Activated T-cell treated with anti-CD3 and anti-CD28 coated beads for 1 hour (primary cell): ENCODE measurements at regions not wholly inside any gene's neighbourhood (a gene's known extent, or its start where the extent isn't known, plus 50 kb on each side); places are given as distances from the start of the nearest gene placed in this dataset.

Experiments used
- DNase-seq: peaks from one replicate; pipeline ENCODE4 v3.0.0-alpha.2; 2020; ENCODE audit warnings: low read depth

- no peak for DNase-seq
Measured at GRCh38 chr14:99064262-99064954, 207.6 kb downstream of the BCL11B start.

- no peak for DNase-seq
Measured at GRCh38 chr14:99065551-99065950, 206.4 kb downstream of the BCL11B start.

GRCh38 chr14:99066378-99066777 lies 205.6 kb downstream of the BCL11B start:
- DNase-seq = no peak

- no peak for DNase-seq
Measured at GRCh38 chr14:99067141-99067920, 204.7 kb downstream of the BCL11B start.

- DNase-seq = no peak
Measured at GRCh38 chr14:99067927-99068326, 204.1 kb downstream of the BCL11B start.

DNA sequence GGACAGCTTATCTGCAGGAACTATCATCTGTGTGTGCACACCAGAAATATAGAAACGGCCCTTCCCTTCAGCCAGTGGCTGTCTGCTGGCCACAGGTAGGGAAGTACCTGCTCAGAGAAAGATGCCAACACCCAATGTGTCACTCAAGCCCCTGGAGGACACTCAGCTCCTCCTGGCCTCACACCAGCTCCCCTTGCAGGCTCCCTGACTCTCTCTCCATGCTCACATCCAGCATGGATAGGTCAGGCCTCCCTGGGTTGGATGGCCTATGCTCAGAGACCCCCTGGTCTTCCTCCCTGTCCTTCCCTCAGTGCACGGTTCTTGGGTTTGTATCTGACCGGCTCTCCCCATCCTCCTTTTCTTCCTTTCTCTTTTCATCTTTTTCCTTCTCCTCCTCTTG lies 202.1 kb downstream of the BCL11B start:
- DNase-seq = no peak

GRCh38 chr14:99072433-99072832 lies 199.6 kb downstream of the BCL11B start:
- DNase-seq = no peak

DNA sequence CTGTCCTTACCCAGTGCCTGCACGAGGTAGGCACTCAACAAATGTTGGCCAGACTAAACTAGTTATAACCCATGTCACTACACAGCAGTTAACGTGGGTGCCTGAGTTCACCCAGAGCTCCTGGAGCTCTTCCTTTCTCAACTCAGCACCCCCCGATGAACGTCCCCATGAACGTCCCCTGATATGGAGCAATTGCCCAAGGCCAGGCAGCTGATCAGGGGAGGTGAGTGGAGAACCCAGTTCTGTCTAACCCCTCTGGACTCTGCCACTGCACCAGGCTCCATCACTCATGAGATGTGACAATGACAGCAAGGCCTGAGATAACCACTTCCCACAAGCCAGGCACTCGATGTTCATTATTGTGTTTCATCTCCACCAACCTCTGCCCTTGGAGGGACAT lies 199.0 kb downstream of the BCL11B start:
- no peak for DNase-seq

GRCh38 chr14:99073431-99073830 lies 198.6 kb downstream of the BCL11B start:
- DNase-seq = no peak

- no peak for DNase-seq
Measured at GRCh38 chr14:99075061-99075460, 196.9 kb downstream of the BCL11B start.

GRCh38 chr14:99075771-99076375 lies 196.1 kb downstream of the BCL11B start:
- no peak for DNase-seq

DNA sequence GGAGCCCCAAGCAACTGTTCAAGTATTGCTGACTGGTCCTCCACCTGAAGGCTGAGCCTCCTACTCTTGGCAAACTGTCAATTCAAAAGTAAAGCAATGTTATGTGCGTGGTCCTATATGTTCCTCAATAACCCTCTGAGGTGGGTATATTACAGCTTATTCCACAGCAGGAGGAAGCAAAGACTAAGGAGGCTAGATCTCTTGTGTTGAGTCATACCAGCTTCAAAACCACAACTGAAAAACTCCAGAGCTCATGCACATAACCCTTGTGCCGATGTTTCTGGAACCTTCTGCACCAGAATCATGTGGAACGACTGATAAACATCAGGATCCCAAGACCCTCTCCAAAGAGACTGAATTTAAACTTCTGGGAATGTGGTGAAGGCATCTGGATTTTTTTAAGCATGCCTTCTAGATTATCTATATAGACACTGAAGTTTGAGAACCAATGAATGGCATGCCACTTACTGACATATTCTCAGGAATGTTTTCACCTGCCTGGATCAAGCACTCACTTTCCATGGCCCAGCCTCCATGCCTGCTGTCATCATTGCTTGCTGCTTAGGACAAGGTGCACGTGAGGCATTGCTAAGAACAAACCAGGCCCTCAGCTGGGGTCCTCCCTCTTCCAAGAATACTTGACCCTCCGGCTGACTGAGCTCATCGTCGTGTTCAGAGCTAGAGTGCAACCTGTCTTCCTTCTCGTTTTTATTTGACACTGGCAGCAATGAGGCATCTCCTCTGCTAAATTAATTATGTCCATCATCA lies 194.7 kb downstream of the BCL11B start:
- DNase-seq = no peak

GRCh38 chr14:99077844-99078236 lies 194.2 kb downstream of the BCL11B start:
- DNase-seq = no peak

DNA sequence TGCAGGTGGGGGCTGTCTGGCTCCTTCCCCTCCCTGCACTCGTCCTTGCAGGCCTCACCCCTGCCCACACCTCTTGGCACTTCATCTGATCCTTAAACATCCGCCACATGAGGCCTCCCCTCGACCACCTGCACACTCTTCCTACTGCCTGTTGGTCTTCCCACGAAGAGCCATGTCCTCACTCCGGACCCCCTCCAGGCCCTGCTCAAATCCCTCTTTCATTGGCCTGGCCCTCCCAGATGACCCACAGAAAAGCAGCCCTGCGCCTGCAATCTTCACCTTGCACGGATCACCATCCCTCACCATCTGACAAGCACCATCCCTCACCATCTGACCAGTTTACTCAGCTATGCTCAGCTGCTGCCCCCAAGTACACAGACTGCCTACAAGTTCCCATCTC lies 193.6 kb downstream of the BCL11B start:
- DNase-seq = no peak

- no peak for DNase-seq
Measured at GRCh38 chr14:99079061-99079727, 192.8 kb downstream of the BCL11B start.

- no peak for DNase-seq
Measured at GRCh38 chr14:99080306-99080705, 191.7 kb downstream of the BCL11B start.

GRCh38 chr14:99081156-99081765 lies 190.7 kb downstream of the BCL11B start:
- DNase-seq = no peak

- DNase-seq = no peak
Measured at GRCh38 chr14:99081880-99082279, 190.1 kb downstream of the BCL11B start.

DNA sequence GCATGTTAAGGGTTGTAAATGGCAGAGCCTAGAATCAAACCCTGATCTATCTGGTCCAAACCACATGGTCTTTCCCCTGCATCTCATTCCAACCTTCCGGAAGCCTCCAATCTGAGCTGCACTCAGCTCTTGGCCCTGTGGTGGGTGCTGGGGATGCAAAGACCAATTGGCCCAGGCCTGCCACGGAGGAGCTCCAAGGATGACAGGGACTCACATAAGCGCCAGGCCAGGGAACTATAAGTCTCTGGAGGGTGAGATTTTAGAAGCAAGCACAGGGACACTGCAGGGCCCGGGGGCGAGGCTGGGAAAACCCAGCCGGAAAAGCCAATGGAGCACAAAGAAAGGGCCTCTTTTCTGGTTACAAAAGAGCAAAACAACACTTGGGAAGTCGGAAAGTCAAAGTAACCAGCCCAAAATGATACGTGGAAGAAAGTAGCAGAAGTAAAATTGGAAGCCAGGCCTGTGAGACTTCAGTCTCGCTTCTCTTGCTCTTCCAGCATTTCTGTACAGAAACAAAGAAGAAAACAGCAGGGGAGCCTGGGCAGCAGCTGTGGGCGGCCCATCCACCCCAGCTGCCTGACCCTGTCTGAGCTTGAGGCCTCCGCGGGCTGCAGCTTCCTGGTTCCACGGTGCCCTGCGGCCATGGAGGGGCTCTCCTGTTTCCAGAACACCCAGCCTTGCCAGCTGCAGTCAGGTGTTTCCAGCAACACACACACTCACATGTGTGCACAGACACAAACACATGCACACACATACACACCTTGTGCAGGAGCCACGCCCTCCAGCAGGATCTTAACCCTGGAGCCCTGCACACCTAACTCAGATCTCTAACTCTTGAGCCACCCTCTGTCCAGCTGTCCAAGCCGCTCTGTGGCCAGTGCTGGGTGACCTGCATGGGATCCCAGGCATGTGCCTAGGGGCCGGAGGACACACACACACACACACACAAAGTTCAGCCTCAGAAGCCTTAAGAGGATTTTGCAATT lies 178.2 kb downstream of the BCL11B start:
- no peak for DNase-seq

DNA sequence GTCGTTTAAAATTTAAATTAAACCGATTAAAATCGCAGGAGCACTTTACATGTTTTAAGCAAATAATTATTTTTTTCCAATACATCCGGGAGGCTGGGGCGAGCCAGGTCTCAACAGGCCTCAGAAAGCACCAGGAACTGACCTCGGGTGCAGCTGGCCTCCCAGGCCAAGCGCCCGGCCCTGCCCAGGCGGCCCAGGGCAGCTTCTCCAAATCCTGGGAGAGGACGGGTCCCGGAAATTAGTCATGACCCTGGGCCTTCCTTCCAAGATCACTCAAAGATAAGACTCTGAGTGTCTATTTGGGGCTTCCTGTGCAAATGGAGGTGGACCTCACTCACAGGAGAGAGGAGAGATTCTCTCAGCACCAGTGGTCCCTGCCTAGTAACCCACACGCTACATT lies 177.1 kb downstream of the BCL11B start:
- no peak for DNase-seq
